Nephron (organoid): ENCODE measurements at regions not wholly inside any gene's neighbourhood (a gene's known extent, or its start where the extent isn't known, plus 50 kb on each side); places are given as distances from the start of the nearest gene placed in this dataset.

Experiments
- H3K27ac Mint-ChIP-seq, 3 experiments: 2 replicates each; pipeline ENCODE4 v1.8.0; 2020; ENCODE audit warnings: mixed read lengths in 3 of 3, mild to moderate bottlenecking in 2 of 3, moderate library complexity in 1 of 3
- H3K27me3 Mint-ChIP-seq: 2 replicates; pipeline ENCODE4 v1.8.0; 2021; ENCODE audit warnings: low read depth, mild to moderate bottlenecking, moderate library complexity, mixed read lengths
- H3K36me3 Mint-ChIP-seq: 2 replicates; pipeline ENCODE4 v1.8.0; 2020; ENCODE audit warnings: low read depth, mixed read lengths
- H3K4me1 Mint-ChIP-seq: 2 replicates; pipeline ENCODE4 v1.8.0; 2020; ENCODE audit warnings: mixed read lengths
- H3K4me3 Mint-ChIP-seq, 3 experiments: 2 replicates each; pipeline ENCODE4 v1.8.0; 2020; ENCODE audit warnings: mild to moderate bottlenecking in 3 of 3, mixed read lengths in 3 of 3, moderate library complexity in 2 of 3
- H3K9me3 Mint-ChIP-seq: 2 replicates; pipeline ENCODE4 v1.8.0; 2020; ENCODE audit warnings: mixed read lengths
- CTCF ChIP-seq, 3 experiments: fragments of 200-600 bp; sonication (generic); IDR thresholded peaks; one replicate each; pipeline ENCODE4 v1.5.0; 2021; ENCODE audit warnings: antibody characterized with exemption in 3 of 3; ENCODE audit not compliant: unreplicated experiment in 3 of 3

DNA sequence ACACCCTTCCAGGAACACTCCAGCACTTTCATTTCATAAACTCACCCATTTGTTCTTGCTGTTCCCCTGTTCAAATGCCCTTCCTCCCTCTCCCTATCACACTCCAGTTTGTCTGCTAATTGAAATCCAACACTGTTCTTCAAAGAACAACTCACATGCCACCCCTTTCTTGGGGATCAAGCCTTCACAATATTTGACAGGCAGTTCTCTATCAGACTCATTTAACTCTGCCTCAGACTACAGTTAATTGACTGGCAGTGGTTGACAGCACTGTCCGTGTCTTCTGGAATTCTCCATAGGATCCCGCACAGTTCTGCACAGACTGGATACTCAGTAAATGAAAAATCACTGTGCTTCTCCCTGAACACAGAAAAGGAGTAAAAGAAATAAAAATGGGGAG, 87.8 kb downstream of the PMP22 start:
- no peak overlapping the region for H3K27ac Mint-ChIP-seq
- H3K9me3 Mint-ChIP-seq, result no peaks in the 10 kb centered on the region
- no peaks in the 10 kb centered on the region for H3K4me1 Mint-ChIP-seq
- peaks cover 19% of the 10 kb centered on the region for H3K27me3 Mint-ChIP-seq
- H3K36me3 Mint-ChIP-seq, result no peaks in the 10 kb centered on the region
- TF ChIP-seq CTCF (IDR thresholded peaks at IDR 0.05; ENCODE audit: unreplicated experiment in 3 of 3), result no peak
- no peak overlapping the region for H3K4me3 Mint-ChIP-seq

GRCh38 chr17:15175356-15175755, 89.8 kb downstream of the PMP22 start:
- Mint-ChIP-seq H3K9me3 (no peaks in the 10 kb centered on the region), H3K27ac (no peak overlapping the region), H3K4me1 (peaks cover 5% of the 10 kb centered on the region), H3K27me3 (peaks cover 21% of the 10 kb centered on the region), H3K4me3 (no peak overlapping the region), H3K36me3 (no peaks in the 10 kb centered on the region)
- TF ChIP-seq CTCF (IDR thresholded peaks at IDR 0.05; ENCODE audit: unreplicated experiment in 3 of 3), result no peak

DNA sequence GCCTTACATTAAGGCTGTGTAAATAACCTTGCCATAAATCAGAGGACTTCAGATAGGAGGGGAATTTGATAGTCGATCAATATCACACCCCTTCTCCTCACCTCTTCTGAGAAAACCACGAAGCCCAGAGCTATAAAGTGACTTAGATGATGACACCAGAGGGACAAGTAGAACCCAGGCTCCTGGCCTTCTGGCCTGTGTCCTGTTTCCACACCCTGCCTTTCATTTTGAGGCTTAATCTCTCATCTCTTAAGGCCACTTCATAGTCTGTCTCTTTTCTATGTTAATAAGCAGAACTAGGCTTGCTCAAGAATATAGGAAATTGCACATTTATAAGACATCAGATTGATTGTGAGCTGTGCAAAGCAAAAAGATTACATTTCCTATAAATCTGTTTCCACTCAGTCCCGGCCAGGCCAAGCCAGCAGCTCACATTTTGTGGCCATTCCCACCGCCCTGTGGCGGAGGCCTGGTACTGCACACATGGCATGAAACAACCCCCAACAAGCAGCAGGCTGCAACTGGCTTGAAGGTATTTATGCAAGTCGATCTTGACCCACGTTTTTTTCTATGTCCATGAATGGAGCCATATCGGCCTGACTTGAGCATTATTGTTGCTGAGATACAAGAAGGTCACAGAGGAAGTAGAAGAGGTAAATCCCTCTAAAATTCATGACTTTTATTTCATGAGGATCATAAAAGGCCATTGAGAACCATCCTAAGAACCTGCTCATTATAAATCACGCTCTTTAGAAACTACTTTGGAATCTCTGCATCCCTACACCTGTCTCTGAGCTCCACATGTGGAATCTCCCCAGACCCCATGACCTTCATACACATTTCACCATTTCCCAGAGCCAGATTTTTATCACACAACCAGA, 93.7 kb downstream of the PMP22 start:
- Mint-ChIP-seq H3K9me3 (no peaks in the 10 kb centered on the region), H3K27ac (no peak overlapping the region), H3K36me3 (no peaks in the 10 kb centered on the region), H3K4me3 (no peak overlapping the region), H3K4me1 (peaks cover 5% of the 10 kb centered on the region), H3K27me3 (peaks cover 16% of the 10 kb centered on the region)
- TF ChIP-seq CTCF (IDR thresholded peaks at IDR 0.05; ENCODE audit: unreplicated experiment in 3 of 3), result peak; percentile 87 to 94 (median 88)

DNA sequence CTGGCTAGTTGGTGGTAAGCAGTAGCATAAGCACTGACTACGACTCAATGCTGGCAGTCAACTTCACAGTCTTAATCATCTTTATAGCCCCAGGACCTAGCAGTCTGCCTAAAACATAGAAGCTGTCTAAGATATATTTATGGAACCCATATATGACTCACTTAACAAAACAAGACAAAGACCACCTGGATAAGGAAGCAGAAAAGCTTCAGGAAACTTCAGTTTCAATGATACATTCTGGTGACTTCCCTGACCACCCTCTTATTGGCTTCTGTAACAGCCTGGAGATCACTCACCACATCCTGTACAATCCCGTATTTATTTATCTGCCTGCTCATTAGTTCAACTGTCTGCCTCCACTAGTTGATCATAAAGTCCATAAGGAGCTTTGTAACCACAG, 95.5 kb downstream of the PMP22 start:
- Mint-ChIP-seq H3K4me3 (no peak overlapping the region), H3K27me3 (peaks cover 16% of the 10 kb centered on the region)

GRCh38 chr17:15168379-15168778, 96.7 kb downstream of the PMP22 start:
- no peak overlapping the region for H3K4me3 Mint-ChIP-seq
- H3K9me3 Mint-ChIP-seq, result no peaks in the 10 kb centered on the region
- peaks cover 5% of the 10 kb centered on the region for H3K4me1 Mint-ChIP-seq
- H3K27me3 Mint-ChIP-seq, result peaks cover 10% of the 10 kb centered on the region
- no peak overlapping the region for H3K27ac Mint-ChIP-seq
- no peak for TF ChIP-seq CTCF (IDR thresholded peaks at IDR 0.05; ENCODE audit: unreplicated experiment in 3 of 3)
- H3K36me3 Mint-ChIP-seq, result no peaks in the 10 kb centered on the region

More for the DNA sequence above, 95.5 kb downstream of the PMP22 start:
- Mint-ChIP-seq H3K9me3 (no peaks in the 10 kb centered on the region), H3K36me3 (no peaks in the 10 kb centered on the region), H3K27ac (no peak overlapping the region), H3K4me1 (peaks cover 5% of the 10 kb centered on the region)
- no peak for TF ChIP-seq CTCF (IDR thresholded peaks at IDR 0.05; ENCODE audit: unreplicated experiment in 3 of 3)

- H3K36me3 Mint-ChIP-seq, result no peaks in the 10 kb centered on the region
- H3K27ac Mint-ChIP-seq, result no peak overlapping the region
- peaks cover 4% of the 10 kb centered on the region for H3K27me3 Mint-ChIP-seq
- H3K9me3 Mint-ChIP-seq, result no peaks in the 10 kb centered on the region
- no peak for TF ChIP-seq CTCF (IDR thresholded peaks at IDR 0.05; ENCODE audit: unreplicated experiment in 3 of 3)
- no peak overlapping the region for H3K4me3 Mint-ChIP-seq
- H3K4me1 Mint-ChIP-seq, result no peaks in the 10 kb centered on the region
Observed at GRCh38 chr17:15161395-15161794, 103.7 kb downstream of the PMP22 start.
